HG03460 (cell line): ENCODE measurements at regions not wholly inside any gene's neighbourhood (a gene's known extent, or its start where the extent isn't known, plus 50 kb on each side); places are given as distances from the start of the nearest gene placed in this dataset.

Experiments used
- ATAC-seq: cut with Tn5 transposase; IDR thresholded peaks from one replicate; pipeline ENCODE4 v1.9.1; 2021; ENCODE audit not compliant: unreplicated experiment

GRCh38 chr1:90782046-90782445, 64.9 kb upstream of the BARHL2 start:
- no peak for ATAC-seq

GRCh38 chr1:90781534-90781933, 64.4 kb upstream of the BARHL2 start:
- no peak for ATAC-seq

- ATAC-seq: no peak
Measured at GRCh38 chr1:90780981-90781380, 63.9 kb upstream of the BARHL2 start.

- no peak for ATAC-seq
Measured at GRCh38 chr1:90779573-90779972, 62.5 kb upstream of the BARHL2 start.

- ATAC-seq: no peak
Measured at GRCh38 chr1:90778486-90778885, 61.4 kb upstream of the BARHL2 start.

GRCh38 chr1:90773812-90774211, 56.7 kb upstream of the BARHL2 start:
- ATAC-seq: no peak

- ATAC-seq: no peak
Measured at GRCh38 chr1:90768826-90769225, 51.7 kb upstream of the BARHL2 start.

GRCh38 chr1:90768098-90768497, 51.0 kb upstream of the BARHL2 start:
- ATAC-seq: no peak
